ENCODE measurements at regions not wholly inside any gene's neighbourhood (a gene's known extent, or its start where the extent isn't known, plus 50 kb on each side); places are given as distances from the start of the nearest gene placed in this dataset.

DNA sequence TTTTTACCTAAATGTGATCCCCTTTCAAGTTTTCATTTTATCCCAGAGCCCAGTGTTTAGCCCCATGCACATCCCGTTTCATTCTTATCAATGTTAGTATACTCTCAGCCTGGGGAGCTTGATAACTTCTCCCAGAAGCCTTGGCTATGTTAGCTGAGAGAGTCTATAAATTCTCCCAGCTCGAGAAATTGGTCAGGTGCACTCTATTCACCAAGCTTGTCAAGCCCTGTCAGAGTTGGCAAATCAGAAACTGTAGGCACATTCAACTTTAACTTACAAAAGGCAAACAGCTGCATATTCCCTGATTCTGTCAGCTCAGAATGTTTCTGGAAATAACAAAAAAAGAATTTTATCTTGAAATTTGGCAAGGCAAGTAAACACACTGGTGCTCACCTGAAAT lies 62.2 kb upstream of the IMPG1 start:
- WGBS (ENCODE audit: low lambda C conversion rate, missing lambda C conversion rate): 63% methylated on average over 2 of the region's 2 CpGs
- TF ChIP-seq EZH2 (IDR thresholded peaks at IDR 0.05; ENCODE audit: borderline replicate concordance) (no peak), EZH2phosphoT487 (IDR thresholded peaks at IDR 0.05; ENCODE audit: low read depth, severe bottlenecking, unreplicated experiment) (no peak)
- TF ChIP-seq, protein P1, sequence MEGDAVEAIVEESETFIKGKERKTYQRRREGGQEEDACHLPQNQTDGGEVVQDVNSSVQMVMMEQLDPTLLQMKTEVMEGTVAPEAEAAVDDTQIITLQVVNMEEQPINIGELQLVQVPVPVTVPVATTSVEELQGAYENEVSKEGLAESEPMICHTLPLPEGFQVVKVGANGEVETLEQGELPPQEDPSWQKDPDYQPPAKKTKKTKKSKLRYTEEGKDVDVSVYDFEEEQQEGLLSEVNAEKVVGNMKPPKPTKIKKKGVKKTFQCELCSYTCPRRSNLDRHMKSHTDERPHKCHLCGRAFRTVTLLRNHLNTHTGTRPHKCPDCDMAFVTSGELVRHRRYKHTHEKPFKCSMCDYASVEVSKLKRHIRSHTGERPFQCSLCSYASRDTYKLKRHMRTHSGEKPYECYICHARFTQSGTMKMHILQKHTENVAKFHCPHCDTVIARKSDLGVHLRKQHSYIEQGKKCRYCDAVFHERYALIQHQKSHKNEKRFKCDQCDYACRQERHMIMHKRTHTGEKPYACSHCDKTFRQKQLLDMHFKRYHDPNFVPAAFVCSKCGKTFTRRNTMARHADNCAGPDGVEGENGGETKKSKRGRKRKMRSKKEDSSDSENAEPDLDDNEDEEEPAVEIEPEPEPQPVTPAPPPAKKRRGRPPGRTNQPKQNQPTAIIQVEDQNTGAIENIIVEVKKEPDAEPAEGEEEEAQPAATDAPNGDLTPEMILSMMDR (IDR thresholded peaks at IDR 0.05; ENCODE audit: poor library complexity): no peak
- no peaks in the 10 kb centered on the region for H3K79me2 ChIP-seq

DNA sequence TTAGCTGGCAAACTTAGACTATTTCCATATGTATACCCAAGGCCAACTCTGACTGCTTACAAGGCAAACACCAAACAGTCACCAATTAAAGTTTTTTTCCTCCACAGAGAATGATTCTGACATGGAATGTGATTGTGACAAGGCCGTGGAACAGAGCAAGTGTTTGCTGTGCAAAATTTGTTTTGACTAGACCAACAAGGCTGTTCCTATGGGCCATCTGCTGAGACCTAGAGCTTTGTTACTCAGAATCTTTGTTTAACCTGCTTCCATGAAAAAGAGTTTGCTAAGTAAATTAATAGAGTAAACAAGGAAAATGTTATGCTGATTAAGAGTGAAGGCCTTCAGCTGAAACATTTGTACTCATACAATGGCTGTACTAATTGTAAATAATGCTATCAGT lies 51.6 kb upstream of the IMPG1 start:
- Histone ChIP-seq H3K27me3 (no peaks in the 10 kb centered on the region), H2AFZ (no peak overlapping the region), H3K27ac (no peak overlapping the region), H3K9me2 (replicated peaks; ENCODE audit: insufficient read depth) (peaks cover 3% of the 10 kb centered on the region), H3K9me3 (ENCODE audit: low read depth) (no peaks in the 10 kb centered on the region), H3K36me3 (replicated peaks; ENCODE audit: insufficient read depth, low read depth) (no peaks in the 10 kb centered on the region), H3K4me1 (ENCODE audit: insufficient read depth) (no peaks in the 10 kb centered on the region), H3K79me2 (no peaks in the 10 kb centered on the region), H3K4me3 (no peak overlapping the region), H4K20me1 (ENCODE audit: insufficient read depth, poor library complexity, severe bottlenecking) (no peaks in the 10 kb centered on the region), H3K4me2 (no peak overlapping the region)
- no peak for TF ChIP-seq EZH2 (IDR thresholded peaks at IDR 0.05; ENCODE audit: borderline replicate concordance)
- TF ChIP-seq, protein P1 (IDR thresholded peaks at IDR 0.05; ENCODE audit: poor library complexity): no peak
- TF ChIP-seq EZH2phosphoT487 (IDR thresholded peaks at IDR 0.05; ENCODE audit: low read depth, severe bottlenecking, unreplicated experiment): no peak
- WGBS (ENCODE audit: low lambda C conversion rate, missing lambda C conversion rate): 40% methylated on average over 1 of the region's 1 CpG
- no peak for DNase-seq (ENCODE audit: low spot score)

More for the DNA sequence above, 62.2 kb upstream of the IMPG1 start:
- Histone ChIP-seq H2AFZ (no peak overlapping the region), H4K20me1 (ENCODE audit: insufficient read depth, poor library complexity, severe bottlenecking) (no peaks in the 10 kb centered on the region), H3K4me2 (no peak overlapping the region), H3K27me3 (no peaks in the 10 kb centered on the region), H3K4me3 (no peak overlapping the region), H3K4me1 (ENCODE audit: insufficient read depth) (no peaks in the 10 kb centered on the region), H3K27ac (no peak overlapping the region), H3K36me3 (replicated peaks; ENCODE audit: insufficient read depth, low read depth) (no peaks in the 10 kb centered on the region), H3K9me2 (replicated peaks; ENCODE audit: insufficient read depth) (no peaks in the 10 kb centered on the region), H3K9me3 (ENCODE audit: low read depth) (no peaks in the 10 kb centered on the region)
- no peak for DNase-seq (ENCODE audit: low spot score)

Data from hepatocyte (in vitro differentiated cells).